Midbrain (tissue), 1 donor: ENCODE measurements at regions not wholly inside any gene's neighbourhood (a gene's known extent, or its start where the extent isn't known, plus 50 kb on each side); places are given as distances from the start of the nearest gene placed in this dataset.

Experiments used
- DNase-seq: peaks from one replicate; lab custom pipeline; 2025; lab: John Stamatoyannopoulos, UW

DNA sequence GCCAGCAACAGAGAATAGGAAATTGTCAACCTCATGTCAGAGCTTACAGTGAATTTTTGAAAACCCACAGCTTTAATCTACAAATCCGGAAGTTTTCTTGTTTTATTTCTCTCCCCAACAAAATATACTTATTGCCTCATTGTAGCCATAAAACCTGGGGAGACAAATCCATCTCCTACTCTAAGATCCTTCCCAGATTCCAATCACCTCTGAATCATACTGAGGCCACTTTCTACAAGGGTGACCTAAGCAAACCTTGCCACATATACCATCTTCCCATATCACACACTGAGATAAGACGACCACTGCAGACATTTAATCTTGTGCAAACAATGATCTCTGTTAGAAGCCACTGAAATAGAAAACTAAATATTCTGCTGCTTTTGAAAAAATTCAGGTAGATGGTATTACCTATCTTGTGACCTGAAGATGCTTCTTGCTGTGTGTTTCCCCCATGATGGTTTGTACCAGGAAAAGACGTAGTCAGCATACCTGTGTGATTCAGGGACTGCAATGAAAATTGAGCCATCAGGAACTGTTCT lies 171.5 kb upstream of the DUSP10 start:
- DNase-seq = no peak

DNA sequence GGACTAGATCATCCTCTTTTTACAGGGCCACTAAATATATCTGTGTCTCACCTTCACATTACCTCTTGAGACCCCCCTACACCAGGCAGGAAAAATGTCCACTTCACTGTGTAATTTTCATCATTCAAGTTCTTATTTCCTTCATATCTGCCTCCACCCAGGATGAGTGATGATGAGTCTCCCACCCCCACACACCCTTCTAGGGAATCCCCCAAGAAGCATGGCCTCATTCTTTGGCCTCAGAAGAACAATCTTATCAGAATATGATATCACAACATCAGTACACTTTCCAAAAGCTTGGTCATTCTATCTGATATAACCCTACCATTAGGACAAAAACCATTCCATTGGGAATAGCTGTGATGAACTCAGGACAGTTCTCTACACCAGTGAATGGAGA lies 170.3 kb upstream of the DUSP10 start:
- DNase-seq = no peak

DNA sequence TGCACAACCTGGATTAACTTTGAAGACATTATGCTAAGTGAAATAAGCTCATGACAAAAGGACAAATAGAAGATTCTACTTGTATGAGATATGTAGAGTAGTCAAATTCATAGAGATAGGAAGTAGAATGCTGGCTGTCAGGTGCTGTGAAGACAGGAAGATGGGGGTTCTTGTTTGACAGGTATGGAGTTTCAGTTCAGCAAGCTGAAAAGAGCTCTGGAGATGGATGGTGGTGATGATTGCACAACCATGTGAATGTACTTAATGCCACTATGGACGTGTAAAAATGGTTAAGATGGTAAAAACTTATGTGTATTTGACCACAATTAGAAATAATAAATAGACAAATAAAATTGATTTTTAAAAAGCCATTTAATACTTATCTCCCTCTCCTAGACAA lies 169.8 kb upstream of the DUSP10 start:
- no peak for DNase-seq

DNA sequence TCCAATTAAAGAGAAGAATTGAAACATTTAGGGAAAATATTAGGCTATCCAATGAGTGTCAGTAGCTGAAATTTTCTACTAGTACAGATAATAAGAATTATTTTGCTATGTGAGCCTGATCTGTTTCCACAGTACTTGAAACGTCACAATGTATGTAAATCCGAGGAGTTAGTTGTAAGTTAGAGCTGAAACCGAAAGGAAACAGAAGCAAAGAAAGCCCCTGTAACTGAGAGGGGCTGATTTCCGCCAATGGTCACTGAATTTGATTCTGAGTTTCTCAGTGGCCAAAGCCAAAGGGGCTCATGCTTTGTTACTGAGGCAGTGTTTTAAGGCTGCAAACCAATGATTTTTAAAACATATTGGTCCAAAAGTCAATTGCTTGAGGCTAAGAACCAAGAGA lies 168.3 kb upstream of the DUSP10 start:
- no peak for DNase-seq

DNA sequence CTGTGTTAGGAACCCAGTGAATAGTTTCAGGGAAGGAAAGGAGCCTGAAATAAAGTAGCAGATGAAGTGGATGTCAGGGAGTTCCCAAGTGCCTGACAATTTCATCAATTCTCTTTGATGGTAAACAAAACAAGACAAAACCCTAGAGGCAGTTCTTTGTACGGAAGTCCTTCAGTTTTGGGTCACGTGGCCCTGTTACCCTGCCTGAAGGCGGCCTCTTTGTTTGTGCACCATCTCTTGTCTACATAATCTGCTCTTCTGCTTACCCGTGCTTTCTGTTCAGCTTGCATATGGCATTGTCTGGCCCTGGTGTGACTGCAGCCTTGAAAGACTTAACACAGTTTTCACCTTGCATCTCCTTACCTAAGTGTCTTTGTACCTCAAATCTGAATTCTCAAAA lies 166.7 kb upstream of the DUSP10 start:
- DNase-seq = no peak

DNA sequence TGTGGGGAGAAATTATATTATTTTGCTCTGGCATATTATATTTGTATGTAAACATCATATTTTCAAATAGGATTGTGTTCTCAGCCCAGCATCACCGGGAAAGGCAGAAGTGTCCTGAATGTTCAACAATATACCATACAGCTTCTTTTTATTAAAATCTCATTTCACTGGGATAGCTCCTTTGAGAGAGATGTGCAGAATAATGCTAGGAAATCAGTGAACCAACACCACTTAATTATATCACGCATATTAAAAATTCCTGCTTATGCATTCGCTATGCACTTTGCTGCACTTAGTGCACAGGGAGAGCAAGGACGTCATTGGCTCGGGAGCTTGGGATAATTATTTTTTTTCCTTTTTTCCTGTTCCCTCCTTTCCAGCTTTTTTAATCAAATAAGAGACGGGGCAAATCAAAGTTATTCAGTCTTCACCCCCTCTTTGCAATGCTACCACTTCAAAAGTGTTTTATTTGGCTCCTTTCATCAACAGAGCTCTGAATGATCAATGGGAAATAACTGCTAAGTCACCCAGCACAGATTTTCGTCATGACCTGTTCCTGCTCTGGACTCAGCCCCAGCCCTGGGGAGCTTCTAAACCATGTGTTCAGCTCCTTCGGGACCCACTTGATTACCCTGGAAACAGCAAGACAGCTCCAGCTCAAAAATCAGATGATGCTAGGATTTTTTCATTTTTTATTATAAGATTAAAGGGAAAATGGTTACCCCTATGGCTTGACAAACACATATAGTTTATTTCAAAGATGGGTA lies 165.5 kb upstream of the DUSP10 start:
- no peak for DNase-seq

DNA sequence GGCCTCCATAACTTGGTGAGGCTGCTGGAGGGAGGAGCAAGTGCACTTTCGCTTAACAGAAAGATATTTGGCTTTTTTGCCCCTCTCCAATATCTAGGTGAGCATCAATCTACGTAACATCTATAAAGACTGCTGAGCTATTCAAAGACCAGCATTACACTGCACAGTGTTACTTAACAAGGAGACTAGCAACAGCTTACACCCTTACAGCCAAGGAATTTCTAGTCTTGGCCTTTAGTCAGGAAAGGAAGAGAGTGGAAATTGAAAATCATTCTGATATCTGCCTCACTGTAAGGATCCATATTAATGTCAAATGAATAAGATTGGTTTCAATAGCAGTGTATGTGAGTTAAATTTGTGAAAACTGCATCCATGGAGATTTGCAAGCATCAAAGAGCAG lies 163.9 kb upstream of the DUSP10 start:
- DNase-seq = no peak

DNA sequence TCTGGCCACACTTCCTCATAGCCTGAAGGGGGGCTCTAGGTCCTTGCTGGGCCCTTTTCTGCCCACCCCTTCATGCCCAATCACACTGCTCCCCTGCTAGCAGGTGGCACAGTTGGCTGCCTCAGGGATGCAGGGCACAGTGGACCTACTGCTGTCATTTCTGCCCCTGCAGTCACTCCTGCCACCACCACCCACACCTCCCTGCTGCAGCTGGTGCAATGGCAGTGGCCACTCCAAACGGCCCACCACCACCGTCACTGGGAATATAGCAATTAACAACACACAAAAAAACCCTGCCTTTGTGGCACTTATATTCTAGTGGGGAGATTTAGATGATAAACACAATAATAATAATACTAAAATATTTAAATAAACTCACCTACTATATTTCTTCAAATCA lies 162.4 kb upstream of the DUSP10 start:
- DNase-seq = no peak

DNA sequence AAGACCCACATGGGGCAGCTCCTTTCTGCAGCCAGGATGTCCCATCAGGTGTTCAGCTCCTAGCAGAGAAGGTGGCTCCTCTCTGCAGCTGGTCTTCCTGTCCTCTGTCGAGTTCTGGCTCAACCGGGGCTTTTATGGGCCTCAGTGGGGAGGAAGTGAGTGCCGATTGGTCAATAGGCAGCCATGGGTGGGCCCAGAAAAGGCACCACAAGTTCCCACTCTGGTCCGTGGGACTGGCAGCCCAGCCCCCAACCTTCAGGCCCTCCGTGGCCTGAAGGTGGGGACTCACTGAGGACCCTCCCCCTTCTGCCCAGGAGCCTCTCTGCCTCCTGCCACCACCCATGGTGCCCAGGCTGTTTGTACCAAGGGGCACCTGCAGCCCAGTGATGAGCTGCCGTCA lies 161.7 kb upstream of the DUSP10 start:
- no peak for DNase-seq

DNA sequence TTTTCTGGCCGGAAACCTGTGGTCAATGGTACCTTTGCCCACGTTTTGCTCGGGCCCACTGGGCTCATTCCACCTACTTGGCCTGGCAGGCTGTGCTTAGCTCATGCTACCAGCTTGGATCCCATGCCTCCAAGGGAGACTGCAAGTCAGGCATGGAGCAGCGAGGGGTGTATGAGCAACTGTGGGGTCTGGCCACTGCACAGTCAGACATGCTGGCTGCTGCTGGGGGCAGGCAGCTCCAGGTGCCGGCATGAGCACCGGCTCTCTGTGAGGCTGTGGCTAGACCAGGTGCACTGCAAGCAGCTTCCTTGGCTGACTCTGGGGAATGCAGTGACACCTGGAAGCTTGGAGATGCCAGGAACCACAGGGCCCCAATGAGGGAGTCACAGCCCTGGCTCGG lies 161.1 kb upstream of the DUSP10 start:
- no peak for DNase-seq

DNA sequence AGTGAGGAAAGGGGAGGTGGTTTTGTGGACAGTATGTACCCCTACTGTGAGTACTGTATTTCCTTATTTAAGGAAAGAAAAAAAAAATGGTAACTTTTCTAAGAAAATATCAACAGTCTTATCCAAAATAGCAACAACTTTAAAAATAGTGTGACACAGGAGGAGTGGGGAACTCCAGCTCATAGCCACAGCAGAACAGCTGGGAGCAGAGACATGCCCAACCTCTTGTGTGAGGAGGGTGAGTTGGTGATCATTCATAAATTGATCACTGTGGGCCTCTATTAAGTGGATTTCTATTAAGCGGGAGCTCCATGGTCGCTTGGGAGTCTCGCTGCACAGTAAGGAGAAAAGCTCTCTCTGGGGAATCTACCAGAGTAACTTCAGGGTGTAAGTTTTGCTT lies 158.8 kb upstream of the DUSP10 start:
- no peak for DNase-seq

DNA sequence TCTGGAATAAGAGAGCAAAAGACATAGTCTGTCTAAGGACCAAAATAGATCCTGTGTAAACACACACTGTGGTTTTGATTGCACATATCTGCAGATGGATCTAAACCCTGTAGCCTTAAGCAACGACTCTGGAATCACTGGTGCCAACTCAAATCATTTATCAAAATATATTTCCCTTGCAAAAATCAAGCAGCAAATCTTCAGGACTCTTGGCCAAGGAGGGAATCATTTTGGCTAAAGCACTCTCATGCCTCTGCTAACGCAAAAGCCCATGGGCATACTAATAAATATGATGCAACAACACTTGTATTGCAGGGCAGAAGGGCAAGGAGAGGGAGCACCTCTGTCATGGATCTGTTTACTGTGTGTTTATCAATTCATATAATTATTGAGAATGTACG lies 155.4 kb upstream of the DUSP10 start:
- DNase-seq = no peak

DNA sequence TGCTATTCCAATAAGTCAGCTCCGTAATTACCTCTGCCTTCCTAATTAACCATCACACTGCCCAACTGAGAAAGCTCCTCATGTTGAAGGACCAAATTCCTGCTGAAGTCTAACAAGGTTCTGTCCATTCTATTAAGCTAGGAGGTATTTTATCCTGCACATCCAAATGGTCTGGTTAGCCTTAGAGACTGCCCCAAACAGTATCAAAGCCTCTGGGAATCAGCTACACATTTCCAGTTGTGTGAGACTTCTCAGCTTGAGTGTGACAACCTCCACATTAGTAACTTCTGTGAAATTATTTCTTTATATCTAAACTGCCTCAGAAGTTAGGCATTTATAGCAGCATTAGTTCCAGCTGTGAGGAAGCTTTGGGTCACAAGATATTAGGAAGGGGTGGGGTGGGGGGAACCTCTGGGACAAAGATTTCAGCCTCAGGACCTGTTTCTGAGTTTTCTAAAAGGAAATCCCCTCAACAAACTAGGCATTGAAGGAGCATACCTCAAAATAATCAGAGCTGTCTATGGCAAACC lies 150.5 kb upstream of the DUSP10 start:
- no peak for DNase-seq

DNA sequence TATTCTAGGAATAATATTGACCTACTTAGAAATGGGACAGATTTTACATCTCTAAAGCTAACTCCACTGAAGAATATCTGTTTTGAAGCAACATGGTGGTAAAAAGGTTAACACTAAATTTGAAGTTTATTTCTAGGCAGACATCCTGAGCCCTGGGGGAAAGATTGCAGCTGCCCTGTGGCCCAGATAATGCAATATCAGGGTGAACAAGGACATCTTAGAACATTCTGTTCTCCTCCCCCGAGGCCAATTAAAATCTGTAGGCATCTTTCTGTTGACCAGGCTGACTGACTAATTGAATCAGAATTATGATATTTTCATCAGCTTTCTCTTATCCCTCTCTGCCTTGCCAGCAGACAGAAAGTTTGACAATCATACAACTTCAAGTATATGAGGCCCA lies 149.8 kb upstream of the DUSP10 start:
- DNase-seq = no peak

DNA sequence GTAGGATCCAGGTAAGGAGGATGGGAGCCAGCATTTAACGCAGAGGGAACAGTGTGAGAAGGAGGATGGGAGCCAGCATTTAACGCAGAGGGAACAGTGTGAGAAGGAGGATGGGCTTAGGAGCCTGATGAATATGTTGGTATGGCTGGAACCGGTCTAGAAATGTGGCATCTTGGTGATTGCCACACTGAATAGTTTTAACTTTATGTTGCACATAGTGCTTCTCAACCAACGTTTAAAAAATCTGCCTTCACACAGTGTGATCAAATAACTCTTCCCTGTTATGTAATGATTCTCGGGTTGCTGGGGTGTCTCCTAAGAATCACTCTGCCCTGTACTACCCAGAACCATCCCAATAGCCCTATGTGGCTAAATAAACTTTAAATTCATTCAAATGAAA lies 146.9 kb upstream of the DUSP10 start:
- no peak for DNase-seq

DNA sequence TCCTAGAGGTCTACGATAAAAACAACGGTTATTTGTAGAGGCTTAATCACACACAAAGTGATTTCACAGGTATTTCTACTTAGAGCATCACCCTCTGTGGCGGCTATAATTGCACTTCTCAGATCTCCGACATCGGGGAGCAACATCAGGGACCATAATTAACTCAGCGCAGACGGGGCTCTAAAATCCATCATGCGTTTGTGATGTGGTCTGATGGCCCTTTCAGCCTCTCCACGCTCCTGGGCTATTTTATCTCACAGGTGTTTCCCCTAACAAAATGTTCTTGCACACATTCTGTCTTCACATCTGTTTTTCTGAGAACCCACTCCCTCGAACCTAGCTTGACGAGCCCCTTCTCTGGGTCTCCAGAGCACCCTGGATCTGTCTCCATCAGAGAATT lies 146.3 kb upstream of the DUSP10 start:
- DNase-seq = no peak

DNA sequence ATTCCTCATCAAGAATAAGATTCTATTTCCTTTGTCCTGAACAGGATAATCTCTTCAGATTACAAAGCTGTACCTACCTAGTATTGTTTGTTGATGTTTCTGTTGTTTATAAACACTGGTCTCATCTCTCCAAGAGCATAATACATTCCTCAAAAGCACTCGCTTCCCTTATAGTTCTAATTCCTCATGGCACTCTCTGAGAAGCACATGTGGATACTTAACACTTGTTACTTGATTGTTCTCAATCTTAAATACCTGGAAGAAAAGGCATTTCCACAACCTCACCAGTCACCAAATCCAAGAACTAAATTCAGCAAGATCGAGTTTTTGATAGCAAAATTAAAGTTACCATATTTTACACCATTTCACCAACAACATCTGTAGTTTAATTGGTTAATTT lies 145.9 kb upstream of the DUSP10 start:
- no peak for DNase-seq

DNA sequence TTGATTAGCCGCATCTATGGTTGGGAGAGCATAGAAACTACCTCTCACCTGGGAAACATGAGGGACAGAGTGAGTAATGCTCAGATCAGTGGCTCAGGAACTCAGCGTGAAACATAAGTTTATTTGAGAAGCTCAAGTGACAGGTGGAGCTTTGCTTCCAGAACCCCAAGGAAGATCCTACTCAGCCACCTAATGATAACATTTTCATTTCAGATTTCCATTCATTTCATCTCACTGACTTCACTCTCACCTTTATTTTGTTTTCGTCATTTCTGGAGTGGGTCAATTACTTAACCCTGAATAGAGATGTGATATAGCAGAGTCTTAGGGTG lies 145.5 kb upstream of the DUSP10 start:
- no peak for DNase-seq

DNA sequence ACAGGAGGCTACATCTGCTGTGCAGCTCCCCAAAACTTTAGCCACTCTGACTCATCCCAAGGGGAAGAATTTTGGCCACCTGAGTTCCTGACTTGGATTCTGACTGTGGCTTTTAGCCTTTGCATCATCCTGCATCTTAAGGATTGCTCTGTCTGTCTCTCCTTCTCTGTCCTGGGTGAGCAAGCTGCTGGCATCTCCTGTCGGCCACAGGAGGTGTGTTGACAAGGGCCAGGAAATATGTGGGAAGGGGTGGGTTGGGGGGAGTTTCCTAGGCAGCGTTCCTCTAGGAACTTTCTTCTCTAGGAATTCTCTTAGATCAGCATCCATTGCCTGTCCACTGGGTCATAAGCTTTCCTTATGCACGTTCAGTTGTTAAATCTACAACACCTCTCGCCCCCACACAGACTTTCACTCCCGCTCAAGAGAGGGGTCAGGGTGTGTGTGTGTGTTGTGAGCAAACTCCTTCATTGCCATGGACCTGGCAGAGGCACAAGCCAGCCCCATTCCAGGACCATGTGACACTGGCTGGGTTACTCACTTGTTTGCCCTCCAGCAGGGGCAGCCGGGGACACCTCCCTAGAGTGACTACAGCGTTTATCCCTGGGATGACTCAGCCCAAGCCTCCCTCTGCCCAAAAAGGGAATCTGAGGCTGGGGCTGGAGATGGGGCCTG lies 145.0 kb upstream of the DUSP10 start:
- DNase-seq = no peak

DNA sequence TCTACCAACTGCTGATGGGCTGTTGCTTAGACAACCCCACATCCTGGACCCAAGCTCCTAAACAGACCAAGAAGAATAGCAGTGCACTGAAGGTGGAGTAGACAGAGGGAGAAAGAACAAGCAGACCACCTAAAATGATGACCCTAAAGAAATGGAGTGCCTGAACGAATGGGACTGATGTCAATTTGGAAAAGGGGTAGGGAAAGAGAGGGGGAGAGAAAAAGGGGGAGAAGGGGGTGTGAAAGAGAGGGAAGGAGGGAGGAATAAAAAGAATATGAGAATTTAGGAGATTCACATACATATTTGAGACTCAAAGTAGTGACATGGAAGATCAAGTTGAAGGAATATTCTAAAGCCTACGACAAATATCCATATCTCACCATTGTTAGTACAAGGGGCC lies 144.4 kb upstream of the DUSP10 start:
- no peak for DNase-seq

DNA sequence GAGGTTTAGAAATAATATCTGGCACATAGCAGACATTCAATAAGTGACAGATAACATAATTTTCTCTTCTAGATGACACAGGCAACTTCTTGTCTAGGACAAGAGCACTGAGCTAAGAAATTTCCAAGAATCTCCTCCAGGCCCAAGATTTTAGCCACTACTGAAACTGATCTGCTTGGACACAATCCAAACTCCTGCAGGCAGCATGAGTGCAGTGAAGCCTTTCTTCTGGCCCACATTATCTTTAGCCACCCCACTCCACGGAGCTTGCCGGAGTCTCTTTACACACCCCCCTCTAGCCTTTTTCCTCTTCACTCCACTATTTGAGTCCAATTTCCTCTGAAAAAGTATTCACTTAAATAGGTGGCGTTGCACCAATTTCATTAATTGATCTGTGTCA lies 142.9 kb upstream of the DUSP10 start:
- DNase-seq = no peak

DNA sequence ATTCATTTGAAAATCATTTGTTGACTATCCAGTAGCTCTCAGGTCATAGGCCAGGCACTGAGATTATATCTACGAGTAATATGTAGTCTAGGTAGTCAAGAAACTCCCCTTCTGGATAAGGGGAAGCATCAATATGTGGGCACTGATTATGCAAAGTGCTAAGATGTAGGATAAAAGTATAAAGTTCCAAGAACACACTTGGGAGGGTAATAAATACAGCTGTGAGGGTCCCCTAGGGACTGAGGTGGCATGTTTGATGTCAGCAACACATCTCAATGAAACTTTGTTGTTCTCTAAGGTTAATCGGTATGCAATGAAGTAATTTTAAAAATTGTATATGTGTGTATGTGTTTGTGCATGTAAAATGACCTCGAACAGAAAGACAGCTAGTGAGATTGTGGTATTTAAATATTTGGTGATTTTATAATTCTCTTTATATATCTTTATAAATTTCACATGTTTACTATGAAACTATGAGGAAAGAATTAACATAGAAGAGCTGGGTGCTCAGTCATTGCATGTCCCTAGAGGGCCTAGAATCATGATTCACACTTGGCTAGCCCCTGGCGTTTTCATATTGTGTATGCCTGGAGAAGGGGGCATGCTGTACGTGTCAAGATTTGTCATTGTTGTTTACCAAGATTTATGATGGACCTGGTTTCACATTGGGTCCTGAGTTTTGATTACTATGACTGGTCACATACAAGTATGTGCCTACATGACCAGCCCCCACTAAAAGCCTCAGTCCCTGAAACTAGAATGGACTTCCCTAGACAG lies 140.1 kb upstream of the DUSP10 start:
- DNase-seq = no peak

DNA sequence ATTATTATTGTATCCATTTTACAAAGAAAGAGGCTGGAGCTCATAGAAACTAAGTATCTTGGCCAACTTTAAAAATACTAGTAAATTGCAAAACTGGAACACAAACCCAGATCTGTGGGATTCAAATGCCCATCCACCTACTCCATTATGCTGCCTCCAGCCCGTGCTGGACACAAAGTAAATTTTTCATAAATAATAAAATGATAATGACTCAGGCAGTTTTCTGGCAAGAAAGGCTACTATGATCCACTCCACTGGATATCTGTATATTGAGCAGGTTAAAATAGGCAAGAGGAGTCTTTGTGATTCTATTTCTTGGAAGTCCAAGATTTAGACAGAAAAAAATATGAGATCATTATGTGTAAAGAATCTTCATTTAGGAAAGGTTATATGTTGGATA lies 138.3 kb upstream of the DUSP10 start:
- DNase-seq = no peak
